Stimulated activated CD8-positive, alpha-beta memory T cell treated with anti-CD3 and anti-CD28 coated beads, Interleukin-7, amount 100 ng/mL, for 48 hours (primary cell): ENCODE measurements at regions not wholly inside any gene's neighbourhood (a gene's known extent, or its start where the extent isn't known, plus 50 kb on each side); places are given as distances from the start of the nearest gene placed in this dataset.
"Not testable (repeated sequence)": the region's sequence is repeated elsewhere in the genome, so short reads cannot be mapped to it uniquely, and the experiment has no call there.

ENCODE experiments used
- DNase-seq, 2 donors: peaks; one replicate each; pipeline ENCODE4 v3.0.0-alpha.2; 2020; ENCODE audit warnings: low read depth in 1 of 2; ENCODE audit errors: extremely low read depth in 1 of 2

DNA sequence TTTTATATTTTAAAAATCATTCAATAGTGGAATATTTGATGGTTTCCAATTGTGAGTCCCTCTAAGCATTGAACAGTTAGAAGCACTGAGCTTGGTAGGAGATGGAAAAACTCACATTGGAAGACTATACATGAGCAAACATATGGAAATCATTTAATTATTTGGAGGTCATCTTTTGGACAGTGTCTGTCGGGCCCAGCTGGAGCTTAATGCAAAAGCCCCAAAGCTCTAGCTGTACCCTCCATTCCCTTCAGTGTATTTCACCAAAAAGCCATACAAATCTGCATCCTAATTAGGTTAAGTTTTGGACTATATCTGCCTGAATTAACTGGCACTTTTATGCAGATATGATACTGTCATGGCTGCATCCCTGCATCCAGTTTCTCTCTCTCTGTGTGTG, 365.7 kb downstream of the FLRT2 start:
- no peak for DNase-seq

- DNase-seq: no peak
Measured at GRCh38 chr14:85892251-85892650, 362.3 kb downstream of the FLRT2 start.

DNA sequence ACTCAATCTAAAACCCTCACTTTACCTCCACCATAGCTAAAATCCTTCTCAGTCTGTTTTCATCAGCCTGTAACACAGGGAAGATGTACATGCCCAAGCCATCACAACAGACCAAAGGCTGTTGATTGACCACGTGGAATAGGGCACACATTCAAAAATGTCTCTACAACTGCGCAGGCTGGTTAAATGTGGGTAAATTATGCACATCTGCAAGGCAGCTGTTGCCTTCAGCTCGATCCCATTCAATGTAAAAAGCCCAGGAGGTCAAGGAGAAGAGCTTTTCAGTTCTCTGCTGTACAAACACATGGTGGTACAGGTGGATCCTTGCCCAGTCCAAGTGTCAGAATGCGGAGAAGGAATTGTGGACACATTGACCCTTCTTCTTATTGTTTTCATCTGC, 354.0 kb downstream of the FLRT2 start:
- no peak for DNase-seq

DNA sequence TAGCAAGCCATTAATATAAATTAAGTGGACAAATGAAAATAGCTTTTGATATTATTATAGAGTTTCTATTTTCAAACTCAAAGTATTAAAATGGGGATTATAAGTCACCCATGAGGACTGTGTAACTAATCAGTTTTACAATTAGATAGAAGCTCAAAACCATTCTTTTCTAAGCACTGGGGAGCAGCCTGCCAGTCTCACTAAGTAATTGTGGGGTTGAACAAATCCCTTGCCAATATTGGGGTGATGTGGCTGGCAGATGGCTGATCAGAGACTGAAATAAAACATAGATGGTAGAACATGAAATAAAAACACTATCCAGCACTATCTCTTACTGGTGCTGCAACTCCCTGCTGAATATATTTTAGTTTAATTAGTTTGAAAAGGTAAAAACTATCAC, 353.2 kb downstream of the FLRT2 start:
- DNase-seq: no peak

GRCh38 chr14:85881935-85882334, 352.0 kb downstream of the FLRT2 start:
- DNase-seq: no peak

GRCh38 chr14:85878874-85879273, 348.9 kb downstream of the FLRT2 start:
- DNase-seq: no peak

DNA sequence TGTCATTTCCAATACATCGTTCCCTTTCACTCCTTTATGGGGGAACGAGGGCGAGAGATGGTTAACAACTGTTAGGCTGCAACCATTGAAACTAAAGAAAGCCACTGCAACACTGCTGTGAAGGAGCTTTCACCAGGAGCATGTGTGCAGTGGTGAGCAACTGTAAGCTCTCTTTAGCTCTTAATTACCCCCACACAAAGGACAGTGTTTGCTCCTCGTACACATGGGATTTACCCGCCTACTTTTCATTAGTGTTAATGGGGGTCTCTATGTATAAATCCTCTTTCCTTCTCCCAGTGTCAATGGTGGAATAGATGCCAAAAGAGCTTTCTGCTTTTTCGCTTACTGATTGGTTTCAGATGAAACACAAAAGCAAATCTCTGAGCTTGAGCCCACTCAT, 343.1 kb downstream of the FLRT2 start:
- DNase-seq: no peak

GRCh38 chr14:85867450-85867849, 337.5 kb downstream of the FLRT2 start:
- no peak for DNase-seq

DNA sequence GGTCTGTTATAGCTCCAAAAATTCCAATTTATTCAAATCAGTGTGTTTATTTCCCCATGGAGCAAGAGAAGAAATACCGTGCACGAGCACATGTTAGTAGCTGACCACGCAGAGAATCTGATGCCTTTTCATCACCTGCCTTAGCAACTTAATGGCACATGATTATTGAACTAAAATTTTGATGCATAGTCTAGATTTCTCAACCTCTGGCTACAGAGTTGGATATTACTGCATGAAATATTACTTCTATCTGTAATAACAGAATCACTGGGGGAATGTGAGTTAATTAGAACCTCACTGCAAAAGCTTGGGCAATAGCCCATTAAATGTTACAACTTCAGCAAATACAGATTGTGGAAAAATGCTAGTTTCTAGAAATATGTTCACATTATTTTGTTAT, 335.8 kb downstream of the FLRT2 start:
- no peak for DNase-seq

- DNase-seq: no peak
Measured at GRCh38 chr14:85858634-85859033, 328.7 kb downstream of the FLRT2 start.

DNA sequence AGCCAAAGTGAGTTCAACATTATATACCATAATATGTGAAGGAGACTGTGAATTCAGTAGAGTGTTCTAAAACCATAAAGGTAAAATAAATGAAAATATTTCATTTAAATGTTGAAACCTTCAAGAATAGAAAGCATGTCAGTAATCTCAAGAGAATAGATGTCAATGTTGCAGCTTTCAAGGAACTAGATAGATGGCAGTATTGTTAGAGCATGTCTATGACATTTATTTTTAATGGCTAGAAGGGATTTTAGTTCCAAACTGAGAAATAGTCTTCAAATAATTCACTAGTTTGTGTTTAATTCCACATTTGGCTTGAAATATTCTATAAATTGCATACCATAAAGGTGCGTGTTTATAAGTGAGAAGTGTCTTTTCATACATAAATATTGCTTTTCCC, 326.5 kb downstream of the FLRT2 start:
- DNase-seq: no peak

GRCh38 chr14:85853996-85854526, 324.1 kb downstream of the FLRT2 start:
- no peak for DNase-seq

GRCh38 chr14:85852906-85853305, 323.0 kb downstream of the FLRT2 start:
- no peak for DNase-seq

DNA sequence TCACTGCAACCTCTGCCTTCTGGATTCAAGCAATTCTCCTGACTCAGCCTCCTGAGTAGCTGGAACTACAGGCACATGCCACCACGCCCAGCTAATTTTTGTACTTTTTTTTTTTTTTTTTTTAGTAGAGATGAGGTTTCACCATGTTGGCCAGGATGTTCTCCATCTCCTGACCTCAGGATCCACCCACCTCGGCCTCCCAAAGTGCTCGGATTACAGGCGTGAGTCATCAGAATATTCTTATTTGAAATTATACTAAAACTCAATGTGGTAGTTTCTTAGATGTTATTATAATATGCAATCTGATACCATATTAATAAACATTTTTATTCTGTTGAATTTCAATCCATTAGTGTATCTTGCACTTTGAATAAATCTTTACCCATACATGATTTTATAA, 322.2 kb downstream of the FLRT2 start:
- not testable (repeated sequence) for DNase-seq

DNA sequence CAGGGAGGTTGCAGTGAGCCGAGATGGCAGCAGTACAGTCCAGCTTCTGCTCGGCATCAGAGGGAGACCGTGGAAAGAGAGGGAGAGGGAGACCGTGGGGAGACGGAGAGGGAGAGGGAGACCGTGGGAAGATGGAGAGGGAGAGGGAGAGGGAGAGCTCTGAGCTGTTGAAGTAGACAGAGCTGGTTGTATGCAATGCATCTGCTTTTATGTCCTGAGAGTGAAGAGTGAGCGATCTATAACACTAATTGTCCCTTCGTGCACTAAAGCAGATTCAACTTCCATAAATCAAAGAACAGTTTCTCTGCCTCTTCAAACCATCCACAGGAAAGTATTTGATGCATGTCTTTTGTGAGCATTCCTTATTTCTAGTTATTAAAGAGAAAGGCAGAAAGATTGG, 300.6 kb downstream of the FLRT2 start:
- not testable (repeated sequence) for DNase-seq

DNA sequence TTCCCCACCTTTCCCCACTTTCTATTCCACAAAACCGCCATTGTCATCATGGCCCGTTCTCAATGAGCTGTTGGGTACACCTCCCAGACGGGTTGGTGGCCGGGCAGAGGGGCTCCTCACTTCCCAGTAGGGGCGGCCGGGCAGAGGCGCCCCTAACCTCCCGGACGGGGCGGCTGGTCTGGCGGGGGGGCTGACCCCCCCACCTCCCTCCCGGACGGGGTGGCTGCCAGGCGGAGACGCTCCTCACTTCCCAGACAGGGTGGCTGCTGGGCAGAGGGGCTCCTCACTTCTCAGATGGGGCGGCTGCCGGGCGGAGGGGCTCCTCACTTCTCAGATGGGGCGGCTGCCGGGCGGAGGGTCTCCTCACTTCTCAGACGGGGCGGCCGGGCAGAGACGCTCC, 299.7 kb downstream of the FLRT2 start:
- DNase-seq: not testable (repeated sequence)

GRCh38 chr14:85824526-85824925, 294.6 kb downstream of the FLRT2 start:
- DNase-seq: no peak

GRCh38 chr14:85822236-85822635, 292.3 kb downstream of the FLRT2 start:
- DNase-seq: no peak

DNA sequence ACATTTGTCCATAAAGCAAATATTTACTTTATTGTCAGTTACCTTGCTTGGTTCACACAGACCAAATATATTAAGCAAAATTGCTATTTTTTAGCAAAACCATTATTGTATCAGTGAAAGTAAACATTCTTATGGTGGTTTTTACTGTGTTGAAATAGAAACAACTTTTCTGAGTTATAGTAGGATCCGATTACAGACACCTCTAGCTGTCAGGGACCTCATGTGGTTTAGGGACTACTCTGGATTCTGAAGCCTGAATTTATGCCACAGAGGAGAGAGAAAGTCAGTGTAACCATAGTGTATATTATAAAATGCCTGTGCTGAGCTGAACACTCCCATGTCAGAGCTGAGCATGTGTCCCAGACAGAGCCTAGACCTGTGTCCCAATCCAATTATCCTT, 287.5 kb downstream of the FLRT2 start:
- no peak for DNase-seq

- DNase-seq: no peak
Measured at GRCh38 chr14:85813040-85813439, 283.1 kb downstream of the FLRT2 start.

DNA sequence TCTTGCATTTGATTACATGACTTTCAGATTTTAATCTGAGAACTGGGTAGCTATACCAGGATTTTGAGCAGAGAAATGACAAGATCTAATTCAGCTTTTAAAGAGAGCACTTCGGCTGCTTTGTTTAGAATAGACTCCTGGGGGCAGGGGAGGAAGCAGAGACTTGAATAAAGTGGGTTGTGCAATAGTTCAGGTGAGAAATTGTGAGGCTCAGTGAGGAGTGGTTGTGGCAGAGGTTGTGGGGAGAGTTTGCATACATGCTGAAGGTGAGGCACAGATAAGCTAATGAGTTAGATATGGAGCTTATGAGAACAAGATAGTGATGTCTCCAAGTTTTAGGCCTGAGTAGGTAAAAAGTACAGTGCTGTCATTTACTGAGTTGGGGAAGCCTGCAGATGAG, 281.4 kb downstream of the FLRT2 start:
- DNase-seq: no peak

DNA sequence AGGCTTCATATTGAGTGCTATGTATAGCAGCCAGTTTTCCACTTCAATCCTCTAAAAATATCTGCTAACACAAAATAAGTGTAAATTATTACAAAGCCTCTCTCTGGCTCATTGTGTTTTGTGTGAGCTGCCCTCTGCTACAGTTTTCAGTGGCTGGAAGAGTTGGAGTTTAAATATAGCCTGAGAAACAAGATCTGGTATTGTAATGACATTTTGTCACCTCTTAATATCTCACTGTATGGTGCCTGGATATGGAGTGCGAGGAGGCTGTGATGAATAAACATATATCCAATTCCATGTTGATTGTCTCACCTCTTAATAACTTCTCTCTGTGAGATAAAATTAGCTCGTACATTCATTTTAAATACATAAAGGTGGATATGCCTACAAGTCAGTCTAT, 269.7 kb downstream of the FLRT2 start:
- DNase-seq: no peak

- DNase-seq: no peak
Measured at GRCh38 chr14:85798856-85799255, 268.9 kb downstream of the FLRT2 start.

DNA sequence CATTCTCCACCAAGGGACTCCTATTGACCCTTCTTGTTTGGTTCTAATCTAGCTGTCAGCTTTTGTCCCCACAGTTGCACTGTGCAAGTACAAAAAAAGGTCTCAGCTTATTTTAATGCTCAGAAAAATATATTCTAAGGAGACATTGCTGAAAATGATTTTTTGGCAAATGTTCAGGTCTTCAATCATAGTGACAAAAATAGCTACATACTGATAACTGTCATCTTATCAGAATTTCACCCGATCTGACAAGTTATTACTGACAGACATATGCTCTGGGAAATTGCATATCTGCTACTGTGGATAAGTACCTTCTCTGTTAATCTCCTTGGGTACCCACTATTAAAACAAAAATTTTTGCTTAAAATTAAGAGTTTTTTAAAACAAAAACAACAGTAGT, 263.6 kb downstream of the FLRT2 start:
- DNase-seq: no peak
